ENCODE measurements at regions not wholly inside any gene's neighbourhood (a gene's known extent, or its start where the extent isn't known, plus 50 kb on each side); places are given as distances from the start of the nearest gene placed in this dataset.

DNA sequence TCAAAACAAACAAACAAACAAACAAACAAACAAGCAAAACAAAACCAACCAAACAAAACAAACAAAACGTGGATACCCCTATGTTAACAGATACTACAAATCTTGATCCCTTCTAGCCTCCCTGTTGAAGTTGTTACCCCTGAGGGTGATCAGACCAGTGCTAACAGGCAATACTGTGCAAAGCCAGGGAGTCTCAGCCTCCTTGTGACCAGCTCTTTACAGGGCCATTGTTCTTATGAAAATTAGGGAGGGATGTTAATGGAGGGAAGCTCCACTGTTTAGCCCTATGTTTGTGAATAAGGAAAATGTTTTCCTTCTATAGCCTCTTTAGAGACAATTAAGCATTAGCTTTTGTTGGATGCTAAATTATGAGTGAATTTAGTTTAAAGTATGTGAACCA, 1072.1 kb upstream of the WWC1 start:
- Histone ChIP-seq H3K4me2 (ENCODE audit: low read length) (no peak overlapping the region), H3K9ac (ENCODE audit: low read length) (no peak overlapping the region), H3K79me2 (replicated peaks; ENCODE audit: insufficient read depth, low read length) (no peaks in the 10 kb centered on the region), H3K4me3 (ENCODE audit: low read length) (no peak overlapping the region), H2AFZ (ENCODE audit: low read depth, low read length) (no peak overlapping the region), H3K9me2 (ENCODE audit: insufficient read depth, low read length) (no peaks in the 10 kb centered on the region), H4K20me1 (ENCODE audit: insufficient read depth) (no peaks in the 10 kb centered on the region), H3K9me3 (ENCODE audit: low read length) (peaks cover 5% of the 10 kb centered on the region), H3K27me3 (ENCODE audit: insufficient read depth, low read depth, low read length) (no peaks in the 10 kb centered on the region), H3K36me3 (ENCODE audit: insufficient read depth, low read length) (no peaks in the 10 kb centered on the region), H3F3A (ENCODE audit: insufficient read depth, low read length, poor library complexity, severe bottlenecking) (no peaks in the 10 kb centered on the region), H3K27ac (ENCODE audit: low read length) (no peak overlapping the region)
- no peak for TF ChIP-seq RAD21 (conservative IDR thresholded peaks at IDR 0.05)
- no peak for TF ChIP-seq EP300 (conservative IDR thresholded peaks at IDR 0.05; ENCODE audit: poor library complexity, severe bottlenecking)
- TF ChIP-seq, protein P1, sequence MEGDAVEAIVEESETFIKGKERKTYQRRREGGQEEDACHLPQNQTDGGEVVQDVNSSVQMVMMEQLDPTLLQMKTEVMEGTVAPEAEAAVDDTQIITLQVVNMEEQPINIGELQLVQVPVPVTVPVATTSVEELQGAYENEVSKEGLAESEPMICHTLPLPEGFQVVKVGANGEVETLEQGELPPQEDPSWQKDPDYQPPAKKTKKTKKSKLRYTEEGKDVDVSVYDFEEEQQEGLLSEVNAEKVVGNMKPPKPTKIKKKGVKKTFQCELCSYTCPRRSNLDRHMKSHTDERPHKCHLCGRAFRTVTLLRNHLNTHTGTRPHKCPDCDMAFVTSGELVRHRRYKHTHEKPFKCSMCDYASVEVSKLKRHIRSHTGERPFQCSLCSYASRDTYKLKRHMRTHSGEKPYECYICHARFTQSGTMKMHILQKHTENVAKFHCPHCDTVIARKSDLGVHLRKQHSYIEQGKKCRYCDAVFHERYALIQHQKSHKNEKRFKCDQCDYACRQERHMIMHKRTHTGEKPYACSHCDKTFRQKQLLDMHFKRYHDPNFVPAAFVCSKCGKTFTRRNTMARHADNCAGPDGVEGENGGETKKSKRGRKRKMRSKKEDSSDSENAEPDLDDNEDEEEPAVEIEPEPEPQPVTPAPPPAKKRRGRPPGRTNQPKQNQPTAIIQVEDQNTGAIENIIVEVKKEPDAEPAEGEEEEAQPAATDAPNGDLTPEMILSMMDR (IDR thresholded peaks at IDR 0.05; ENCODE audit: poor library complexity, severe bottlenecking): no peak
- no peak for TF ChIP-seq POLR2AphosphoS5 (IDR thresholded peaks at IDR 0.05)
- TF ChIP-seq TAF1 (IDR thresholded peaks at IDR 0.05; ENCODE audit: low read depth): no peak
- no peak for TF ChIP-seq SMC3 (conservative IDR thresholded peaks at IDR 0.05; ENCODE audit: poor library complexity)
- TF ChIP-seq EZH2 (IDR thresholded peaks at IDR 0.05; ENCODE audit: borderline replicate concordance, insufficient read depth, low read length, poor library complexity, severe bottlenecking): no peak
- TF ChIP-seq, protein P2, sequence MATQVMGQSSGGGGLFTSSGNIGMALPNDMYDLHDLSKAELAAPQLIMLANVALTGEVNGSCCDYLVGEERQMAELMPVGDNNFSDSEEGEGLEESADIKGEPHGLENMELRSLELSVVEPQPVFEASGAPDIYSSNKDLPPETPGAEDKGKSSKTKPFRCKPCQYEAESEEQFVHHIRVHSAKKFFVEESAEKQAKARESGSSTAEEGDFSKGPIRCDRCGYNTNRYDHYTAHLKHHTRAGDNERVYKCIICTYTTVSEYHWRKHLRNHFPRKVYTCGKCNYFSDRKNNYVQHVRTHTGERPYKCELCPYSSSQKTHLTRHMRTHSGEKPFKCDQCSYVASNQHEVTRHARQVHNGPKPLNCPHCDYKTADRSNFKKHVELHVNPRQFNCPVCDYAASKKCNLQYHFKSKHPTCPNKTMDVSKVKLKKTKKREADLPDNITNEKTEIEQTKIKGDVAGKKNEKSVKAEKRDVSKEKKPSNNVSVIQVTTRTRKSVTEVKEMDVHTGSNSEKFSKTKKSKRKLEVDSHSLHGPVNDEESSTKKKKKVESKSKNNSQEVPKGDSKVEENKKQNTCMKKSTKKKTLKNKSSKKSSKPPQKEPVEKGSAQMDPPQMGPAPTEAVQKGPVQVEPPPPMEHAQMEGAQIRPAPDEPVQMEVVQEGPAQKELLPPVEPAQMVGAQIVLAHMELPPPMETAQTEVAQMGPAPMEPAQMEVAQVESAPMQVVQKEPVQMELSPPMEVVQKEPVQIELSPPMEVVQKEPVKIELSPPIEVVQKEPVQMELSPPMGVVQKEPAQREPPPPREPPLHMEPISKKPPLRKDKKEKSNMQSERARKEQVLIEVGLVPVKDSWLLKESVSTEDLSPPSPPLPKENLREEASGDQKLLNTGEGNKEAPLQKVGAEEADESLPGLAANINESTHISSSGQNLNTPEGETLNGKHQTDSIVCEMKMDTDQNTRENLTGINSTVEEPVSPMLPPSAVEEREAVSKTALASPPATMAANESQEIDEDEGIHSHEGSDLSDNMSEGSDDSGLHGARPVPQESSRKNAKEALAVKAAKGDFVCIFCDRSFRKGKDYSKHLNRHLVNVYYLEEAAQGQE (IDR thresholded peaks at IDR 0.05; ENCODE audit: borderline replicate concordance): no peak
- no peak for TF ChIP-seq MXI1 (conservative IDR thresholded peaks at IDR 0.05; ENCODE audit: poor library complexity, severe bottlenecking)

GRCh38 chr5:167226386-167226785, 1065.1 kb upstream of the WWC1 start:
- peaks cover 12% of the 10 kb centered on the region for H3K9me3 ChIP-seq (ENCODE audit: low read length)

More at GRCh38 chr5:167226386-167226785, 1065.1 kb upstream of the WWC1 start:
- no peaks in the 10 kb centered on the region for H3K36me3 ChIP-seq (ENCODE audit: insufficient read depth, low read length)
- no peaks in the 10 kb centered on the region for H3K27me3 ChIP-seq (ENCODE audit: insufficient read depth, low read depth, low read length)
- H3K79me2 ChIP-seq (replicated peaks; ENCODE audit: insufficient read depth, low read length): no peaks in the 10 kb centered on the region
- H4K20me1 ChIP-seq (ENCODE audit: insufficient read depth): no peaks in the 10 kb centered on the region
- H3K27ac ChIP-seq (ENCODE audit: low read length): no peak overlapping the region
- TF ChIP-seq POLR2AphosphoS5 (IDR thresholded peaks at IDR 0.05) (no peak), RAD21 (conservative IDR thresholded peaks at IDR 0.05) (no peak), TAF1 (IDR thresholded peaks at IDR 0.05; ENCODE audit: low read depth) (no peak), SMC3 (conservative IDR thresholded peaks at IDR 0.05; ENCODE audit: poor library complexity) (no peak), MXI1 (conservative IDR thresholded peaks at IDR 0.05; ENCODE audit: poor library complexity, severe bottlenecking) (no peak), EZH2 (IDR thresholded peaks at IDR 0.05; ENCODE audit: borderline replicate concordance, insufficient read depth, low read length, poor library complexity, severe bottlenecking) (no peak), EP300 (conservative IDR thresholded peaks at IDR 0.05; ENCODE audit: poor library complexity, severe bottlenecking) (no peak)
- TF ChIP-seq, protein P2 (IDR thresholded peaks at IDR 0.05; ENCODE audit: borderline replicate concordance): no peak
- TF ChIP-seq, protein P1 (IDR thresholded peaks at IDR 0.05; ENCODE audit: poor library complexity, severe bottlenecking): no peak
- no peak overlapping the region for H3K4me3 ChIP-seq (ENCODE audit: low read length)
- H3K9me2 ChIP-seq (ENCODE audit: insufficient read depth, low read length): no peaks in the 10 kb centered on the region
- no peak overlapping the region for H3K9ac ChIP-seq (ENCODE audit: low read length)
- no peak overlapping the region for H3K4me2 ChIP-seq (ENCODE audit: low read length)
- H2AFZ ChIP-seq (ENCODE audit: low read depth, low read length): no peak overlapping the region
- H3F3A ChIP-seq (ENCODE audit: insufficient read depth, low read length, poor library complexity, severe bottlenecking): no peaks in the 10 kb centered on the region
